PFSK-1 (cell line): ENCODE measurements at regions not wholly inside any gene's neighbourhood (a gene's known extent, or its start where the extent isn't known, plus 50 kb on each side); places are given as distances from the start of the nearest gene placed in this dataset.

Experiments
- POLR2AphosphoS5 ChIP-seq: IDR thresholded peaks from 2 replicates; pipeline ENCODE4 v1.6.1; 2012; ENCODE audit warnings: low read depth, mild to moderate bottlenecking, control low read depth, low read length, moderate library complexity
- REST ChIP-seq, 2 experiments: IDR thresholded peaks; 2 replicates each; pipeline versions ENCODE4 v1.6.1 to v1.8.0; 2011 to 2012; ENCODE audit warnings: low read depth in 2 of 2, low read length in 2 of 2, control low read depth in 1 of 2, inconsistent platforms in 1 of 2, mild to moderate bottlenecking in 1 of 2, moderate library complexity in 1 of 2; ENCODE audit not compliant: insufficient read depth in 1 of 2
- SIN3A ChIP-seq: IDR thresholded peaks from 2 replicates; pipeline ENCODE4 v1.6.1; 2012; ENCODE audit warnings: mild to moderate bottlenecking, low read length, moderate library complexity, borderline replicate concordance; ENCODE audit not compliant: insufficient read depth
- TAF1 ChIP-seq: IDR thresholded peaks from 2 replicates; pipeline ENCODE4 v1.6.1; 2012; ENCODE audit warnings: low read length, control low read depth, borderline replicate concordance; ENCODE audit not compliant: insufficient read depth

GRCh38 chr7:85713171-85713570 lies 526.3 kb upstream of the SEMA3D start:
- TF ChIP-seq REST (IDR thresholded peaks at IDR 0.05; ENCODE audit: insufficient read depth in 1 of 2, low read depth in 2 of 2, low read length in 2 of 2): no peak
- TF ChIP-seq POLR2AphosphoS5: no peak
- TF ChIP-seq TAF1: no peak
- no peak for TF ChIP-seq SIN3A
